ENCODE measurements at regions not wholly inside any gene's neighbourhood (a gene's known extent, or its start where the extent isn't known, plus 50 kb on each side); places are given as distances from the start of the nearest gene placed in this dataset.

DNA sequence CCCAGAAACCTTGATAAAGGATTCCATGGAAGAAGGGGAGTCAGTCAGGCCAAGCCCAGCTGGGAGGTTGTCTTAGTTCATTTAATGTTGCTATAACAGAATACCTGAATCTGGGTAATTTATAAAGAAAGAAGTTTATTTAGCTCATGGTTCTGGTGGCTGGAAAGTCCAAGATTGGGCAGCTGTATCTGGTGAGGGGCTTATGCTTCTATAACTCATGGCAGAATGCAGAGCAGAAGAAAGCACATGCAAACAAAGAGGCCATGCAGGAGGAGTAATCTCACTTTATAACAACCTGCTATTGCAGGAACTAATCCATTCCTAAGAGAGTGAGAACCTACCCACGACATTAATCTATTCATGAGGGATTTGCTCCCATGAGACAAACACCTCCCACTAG, 54.2 kb upstream of the ANKRD1 start:
- DNase-seq (no peak), ATAC-seq (no peak)
- Mint-ChIP-seq H3K27ac (no peak overlapping the region), H3K4me3 (no peak overlapping the region), H3K9me3 (no peaks in the 10 kb centered on the region), H3K36me3 (no peaks in the 10 kb centered on the region), H3K27me3 (ENCODE audit: low read depth in 2 of 2) (peaks cover 6 to 14% of the 10 kb centered on the region in 2 donors), H3K4me1 (no peaks in the 10 kb centered on the region)
- Histone ChIP-seq H3K9me3 (ENCODE audit: control insufficient read depth, insufficient read depth, low read length) (no peaks in the 10 kb centered on the region), H3K4me1 (ENCODE audit: control insufficient read depth, insufficient read depth, low read length) (no peaks in the 10 kb centered on the region), H3K27me3 (ENCODE audit: control insufficient read depth, insufficient read depth, low read length) (no peaks in the 10 kb centered on the region), H3K36me3 (ENCODE audit: control insufficient read depth, insufficient read depth, low read length) (no peaks in the 10 kb centered on the region), H3K4me3 (ENCODE audit: low read length) (no peak overlapping the region), H3K27ac (ENCODE audit: low read length) (no peak overlapping the region)
- TF ChIP-seq, protein P1, sequence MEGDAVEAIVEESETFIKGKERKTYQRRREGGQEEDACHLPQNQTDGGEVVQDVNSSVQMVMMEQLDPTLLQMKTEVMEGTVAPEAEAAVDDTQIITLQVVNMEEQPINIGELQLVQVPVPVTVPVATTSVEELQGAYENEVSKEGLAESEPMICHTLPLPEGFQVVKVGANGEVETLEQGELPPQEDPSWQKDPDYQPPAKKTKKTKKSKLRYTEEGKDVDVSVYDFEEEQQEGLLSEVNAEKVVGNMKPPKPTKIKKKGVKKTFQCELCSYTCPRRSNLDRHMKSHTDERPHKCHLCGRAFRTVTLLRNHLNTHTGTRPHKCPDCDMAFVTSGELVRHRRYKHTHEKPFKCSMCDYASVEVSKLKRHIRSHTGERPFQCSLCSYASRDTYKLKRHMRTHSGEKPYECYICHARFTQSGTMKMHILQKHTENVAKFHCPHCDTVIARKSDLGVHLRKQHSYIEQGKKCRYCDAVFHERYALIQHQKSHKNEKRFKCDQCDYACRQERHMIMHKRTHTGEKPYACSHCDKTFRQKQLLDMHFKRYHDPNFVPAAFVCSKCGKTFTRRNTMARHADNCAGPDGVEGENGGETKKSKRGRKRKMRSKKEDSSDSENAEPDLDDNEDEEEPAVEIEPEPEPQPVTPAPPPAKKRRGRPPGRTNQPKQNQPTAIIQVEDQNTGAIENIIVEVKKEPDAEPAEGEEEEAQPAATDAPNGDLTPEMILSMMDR (IDR thresholded peaks at IDR 0.05) = no peak
- intact Hi-C loops (cut with micrococcal nuclease) = no loop called here
- 63% methylated on average over 1 of the region's 1 CpG for WGBS (ENCODE audit: insufficient coverage)

DNA sequence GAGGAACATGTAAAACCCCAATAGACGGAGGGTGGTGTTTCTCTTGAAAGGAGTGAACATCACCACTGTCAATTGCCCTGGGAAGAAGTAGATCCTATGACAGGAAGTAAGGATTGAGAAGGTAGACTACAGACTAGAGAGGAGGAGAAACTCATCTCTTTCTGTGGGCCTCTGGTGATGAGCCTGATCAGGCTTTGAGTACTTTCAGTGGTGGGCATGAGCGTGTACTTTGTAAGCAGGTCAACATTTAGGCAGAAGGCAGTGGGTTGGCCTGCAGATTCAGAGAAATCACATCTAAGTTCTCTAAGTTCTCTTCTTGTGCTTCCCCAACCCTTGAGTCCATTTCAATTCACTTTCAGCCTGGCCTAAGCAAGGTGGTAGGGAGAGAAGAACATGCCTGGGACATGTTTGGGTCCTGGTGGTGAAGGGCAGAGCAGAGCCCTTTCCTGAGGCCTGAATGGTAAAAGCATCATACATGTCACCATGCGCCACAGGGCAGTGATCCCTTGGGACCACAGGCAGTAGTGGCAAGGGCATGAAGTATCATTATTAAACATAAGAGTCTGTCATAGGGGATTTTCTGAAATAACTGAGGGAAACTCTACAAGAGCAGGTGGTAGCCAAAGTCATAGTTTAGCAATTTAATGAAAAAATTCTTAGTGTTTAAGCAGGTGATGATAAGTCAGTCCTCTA, 56.4 kb upstream of the ANKRD1 start:
- no peak overlapping the region for H3K4me3 ChIP-seq (ENCODE audit: low read length)
- intact Hi-C loops (cut with micrococcal nuclease) = no loop called here
- Mint-ChIP-seq H3K4me3 (no peak overlapping the region), H3K9me3 (no peaks in the 10 kb centered on the region), H3K27ac (no peak overlapping the region), H3K27me3 (ENCODE audit: low read depth in 2 of 2) (peaks cover 6 to 14% of the 10 kb centered on the region in 2 donors), H3K4me1 (no peaks in the 10 kb centered on the region), H3K36me3 (no peaks in the 10 kb centered on the region)
- DNase-seq = no peak
- 84% methylated on average over 3 of the region's 3 CpGs for WGBS (ENCODE audit: insufficient coverage)
- no peaks in the 10 kb centered on the region for H3K4me1 ChIP-seq (ENCODE audit: control insufficient read depth, insufficient read depth, low read length)
- TF ChIP-seq, protein P1 (IDR thresholded peaks at IDR 0.05) = no peak
- H3K36me3 ChIP-seq (ENCODE audit: control insufficient read depth, insufficient read depth, low read length) = no peaks in the 10 kb centered on the region
- no peaks in the 10 kb centered on the region for H3K27me3 ChIP-seq (ENCODE audit: control insufficient read depth, insufficient read depth, low read length)
- no peak overlapping the region for H3K27ac ChIP-seq (ENCODE audit: low read length)
- ATAC-seq = no peak
- H3K9me3 ChIP-seq (ENCODE audit: control insufficient read depth, insufficient read depth, low read length) = no peaks in the 10 kb centered on the region

DNA sequence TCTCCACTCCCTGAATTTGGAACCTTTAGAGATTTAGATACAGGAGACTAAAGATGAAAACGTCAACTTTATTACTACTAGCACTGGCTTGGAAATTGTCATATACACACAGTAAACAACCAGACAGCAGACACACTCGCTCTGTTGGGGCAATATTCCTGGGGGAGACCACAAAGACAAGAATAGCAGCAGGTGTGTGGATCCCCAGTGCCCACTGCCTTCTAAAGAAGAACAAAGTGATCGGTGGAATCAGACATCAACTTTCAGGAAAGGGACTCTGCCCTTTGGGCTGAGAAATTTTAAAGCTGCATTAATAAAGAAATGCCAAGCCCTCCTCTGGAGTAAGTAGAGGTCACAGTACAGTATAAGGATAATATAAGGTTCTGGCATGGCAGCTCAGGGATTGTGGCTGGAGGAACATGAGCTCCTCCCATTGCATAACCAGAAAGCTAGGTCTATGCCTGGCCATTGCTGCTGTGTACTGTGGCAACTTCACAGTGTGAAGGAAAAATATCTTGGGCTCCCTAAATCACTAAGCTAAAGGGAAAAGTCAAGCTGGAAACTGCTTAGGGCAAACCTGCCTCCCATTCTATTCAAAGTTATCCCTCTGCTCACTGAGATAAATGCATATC, 57.1 kb upstream of the ANKRD1 start:
- no peak overlapping the region for H3K27ac Mint-ChIP-seq
- Histone ChIP-seq H3K36me3 (ENCODE audit: control insufficient read depth, insufficient read depth, low read length) (no peaks in the 10 kb centered on the region), H3K9me3 (ENCODE audit: control insufficient read depth, insufficient read depth, low read length) (no peaks in the 10 kb centered on the region), H3K4me1 (ENCODE audit: control insufficient read depth, insufficient read depth, low read length) (no peaks in the 10 kb centered on the region), H3K27ac (ENCODE audit: low read length) (no peak overlapping the region), H3K4me3 (ENCODE audit: low read length) (no peak overlapping the region), H3K27me3 (ENCODE audit: control insufficient read depth, insufficient read depth, low read length) (no peaks in the 10 kb centered on the region)
- H3K27me3 Mint-ChIP-seq (ENCODE audit: low read depth in 2 of 2) = peaks cover 6 to 19% of the 10 kb centered on the region in 2 donors
- intact Hi-C loops (cut with micrococcal nuclease) = no loop called here
- H3K36me3 Mint-ChIP-seq = no peaks in the 10 kb centered on the region
- WGBS (ENCODE audit: insufficient coverage) = 77% methylated on average over 3 of the region's 3 CpGs
- TF ChIP-seq, protein P1 (IDR thresholded peaks at IDR 0.05) = no peak
- DNase-seq (no peak), ATAC-seq (no peak)
- no peak overlapping the region for H3K4me3 Mint-ChIP-seq
- H3K9me3 Mint-ChIP-seq = no peaks in the 10 kb centered on the region
- H3K4me1 Mint-ChIP-seq = no peaks in the 10 kb centered on the region
